Left lung (tissue), 4 donors: ENCODE measurements at regions not wholly inside any gene's neighbourhood (a gene's known extent, or its start where the extent isn't known, plus 50 kb on each side); places are given as distances from the start of the nearest gene placed in this dataset.

ENCODE experiments used
- ATAC-seq: fragments of 200-7000 bp; cut with Tn5 transposase; one replicate; pipeline ENCODE4 v1.9.1; 2020; ENCODE audit warnings: moderate library complexity
- DNase-seq, 4 donors: peaks; one replicate each; pipeline ENCODE4 v3.0.0-alpha.2; 2013 to 2020
- H3K27ac ChIP-seq, 2 donors: fragments of 200-600 bp; sonication (generic) in 1 of 2; one replicate each; pipeline versions ENCODE4 v1.5.0 to v1.8.0; 2020 to 2021
- H3K27me3 ChIP-seq, 2 donors: fragments of 200-600 bp; sonication (generic) in 1 of 2; one replicate each; pipeline versions ENCODE4 v1.5.0 to v1.8.0; 2020 to 2021
- H3K36me3 ChIP-seq, 2 donors: fragments of 200-600 bp; sonication (generic) in 1 of 2; one replicate each; pipeline versions ENCODE4 v1.5.0 to v1.8.0; 2020 to 2021
- H3K4me1 ChIP-seq, 2 donors: fragments of 200-600 bp; one replicate each; pipeline ENCODE4 v1.8.0; 2021
- H3K4me3 ChIP-seq, 2 donors: fragments of 200-600 bp; sonication (generic) in 1 of 2; one replicate each; pipeline versions ENCODE4 v1.5.0 to v1.8.0; 2020 to 2021; ENCODE audit warnings: mild to moderate bottlenecking in 1 of 2
- H3K9me3 ChIP-seq, 2 donors: fragments of 200-600 bp; sonication (generic) in 1 of 2; one replicate each; pipeline versions ENCODE4 v1.5.0 to v1.8.0; 2020 to 2021
- intact Hi-C, 2 donors: fragments of 100-400 bp; cut with DNase I; formaldehyde crosslinking; loops; one replicate each; pipeline versions ENCODE4 v1.11.2 to v1.14.2; 2022
- TF ChIP-seq, protein P1 (sequence below), 2 donors: fragments of 200-600 bp; sonication (generic) in 1 of 2; IDR thresholded peaks; one replicate each; pipeline versions ENCODE4 v1.5.0 to v1.8.0; 2021; ENCODE audit warnings: antibody characterized with exemption in 2 of 2
- donor health status: DM: no; HTN: yes; CAD: no.
- donor health status: DM: no; HTN: no; CAD: no.

- intact Hi-C loops, result no loop called here
- H3K4me3 ChIP-seq, result no peak overlapping the region
- no peaks in the 10 kb centered on the region for H3K4me1 ChIP-seq
- ATAC-seq, result no peak
- no peaks in the 10 kb centered on the region for H3K36me3 ChIP-seq
- no peak overlapping the region for H3K27ac ChIP-seq
- DNase-seq, result no peak
- no peaks in the 10 kb centered on the region for H3K27me3 ChIP-seq
- no peaks in the 10 kb centered on the region for H3K9me3 ChIP-seq
- TF ChIP-seq, protein P1, sequence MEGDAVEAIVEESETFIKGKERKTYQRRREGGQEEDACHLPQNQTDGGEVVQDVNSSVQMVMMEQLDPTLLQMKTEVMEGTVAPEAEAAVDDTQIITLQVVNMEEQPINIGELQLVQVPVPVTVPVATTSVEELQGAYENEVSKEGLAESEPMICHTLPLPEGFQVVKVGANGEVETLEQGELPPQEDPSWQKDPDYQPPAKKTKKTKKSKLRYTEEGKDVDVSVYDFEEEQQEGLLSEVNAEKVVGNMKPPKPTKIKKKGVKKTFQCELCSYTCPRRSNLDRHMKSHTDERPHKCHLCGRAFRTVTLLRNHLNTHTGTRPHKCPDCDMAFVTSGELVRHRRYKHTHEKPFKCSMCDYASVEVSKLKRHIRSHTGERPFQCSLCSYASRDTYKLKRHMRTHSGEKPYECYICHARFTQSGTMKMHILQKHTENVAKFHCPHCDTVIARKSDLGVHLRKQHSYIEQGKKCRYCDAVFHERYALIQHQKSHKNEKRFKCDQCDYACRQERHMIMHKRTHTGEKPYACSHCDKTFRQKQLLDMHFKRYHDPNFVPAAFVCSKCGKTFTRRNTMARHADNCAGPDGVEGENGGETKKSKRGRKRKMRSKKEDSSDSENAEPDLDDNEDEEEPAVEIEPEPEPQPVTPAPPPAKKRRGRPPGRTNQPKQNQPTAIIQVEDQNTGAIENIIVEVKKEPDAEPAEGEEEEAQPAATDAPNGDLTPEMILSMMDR (IDR thresholded peaks at IDR 0.05), result no peak
Observed at GRCh38 chr18:64330161-64330560, 181.3 kb upstream of the LINC00305 start.

DNA sequence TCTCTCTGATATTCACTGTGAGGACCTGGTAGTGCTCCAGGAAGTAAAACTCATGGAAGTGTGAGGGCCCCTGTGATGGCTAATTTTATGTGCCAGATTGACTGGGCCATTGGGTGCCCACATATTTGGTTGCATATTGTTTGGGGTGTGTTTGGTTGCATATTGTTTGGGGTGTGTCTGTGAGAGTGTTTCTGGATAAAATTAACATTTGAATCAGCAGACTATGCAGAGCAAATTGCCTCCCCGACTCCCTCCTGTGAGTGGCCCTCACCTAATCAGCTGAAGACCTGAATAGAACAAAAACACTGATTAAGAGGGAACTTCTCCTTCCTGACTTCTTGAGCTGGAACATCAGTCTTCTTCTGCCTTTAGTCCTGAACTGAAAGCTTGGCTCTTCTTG is 173.3 kb upstream of the LINC00305 start:
- DNase-seq (no peak), ATAC-seq (no peak)
- peaks cover 3 to 4% of the 10 kb centered on the region in 2 donors for H3K9me3 ChIP-seq
- intact Hi-C loops, result no loop called here
- TF ChIP-seq, protein P1 (IDR thresholded peaks at IDR 0.05), result no peak
- H3K4me1 ChIP-seq, result no peaks in the 10 kb centered on the region
- H3K4me3 ChIP-seq, result no peak overlapping the region
- no peaks in the 10 kb centered on the region for H3K36me3 ChIP-seq
- H3K27me3 ChIP-seq, result no peaks in the 10 kb centered on the region
- H3K27ac ChIP-seq, result no peak overlapping the region

- ATAC-seq, result no peak
- DNase-seq, result no peak
- TF ChIP-seq, protein P1 (IDR thresholded peaks at IDR 0.05), result no peak
- no peaks in the 10 kb centered on the region for H3K4me1 ChIP-seq
- no peaks in the 10 kb centered on the region for H3K36me3 ChIP-seq
- H3K4me3 ChIP-seq, result no peak overlapping the region
- H3K9me3 ChIP-seq, result peaks cover 4 to 17% of the 10 kb centered on the region in 2 donors
- intact Hi-C loops, result no loop called here
- H3K27ac ChIP-seq, result no peak overlapping the region
- H3K27me3 ChIP-seq, result no peaks in the 10 kb centered on the region
Observed at GRCh38 chr18:64318547-64318946, 169.7 kb upstream of the LINC00305 start.

- ATAC-seq (no peak), DNase-seq (no peak)
- TF ChIP-seq, protein P1 (IDR thresholded peaks at IDR 0.05), result no peak
- intact Hi-C loops, result no loop called here
- Histone ChIP-seq H3K9me3 (peaks cover 0 to 11% of the 10 kb centered on the region in 2 donors), H3K27me3 (no peaks in the 10 kb centered on the region), H3K36me3 (no peaks in the 10 kb centered on the region), H3K4me3 (no peak overlapping the region), H3K4me1 (no peaks in the 10 kb centered on the region), H3K27ac (no peak overlapping the region)
Observed at GRCh38 chr18:64311859-64312258, 163.0 kb upstream of the LINC00305 start.

DNA sequence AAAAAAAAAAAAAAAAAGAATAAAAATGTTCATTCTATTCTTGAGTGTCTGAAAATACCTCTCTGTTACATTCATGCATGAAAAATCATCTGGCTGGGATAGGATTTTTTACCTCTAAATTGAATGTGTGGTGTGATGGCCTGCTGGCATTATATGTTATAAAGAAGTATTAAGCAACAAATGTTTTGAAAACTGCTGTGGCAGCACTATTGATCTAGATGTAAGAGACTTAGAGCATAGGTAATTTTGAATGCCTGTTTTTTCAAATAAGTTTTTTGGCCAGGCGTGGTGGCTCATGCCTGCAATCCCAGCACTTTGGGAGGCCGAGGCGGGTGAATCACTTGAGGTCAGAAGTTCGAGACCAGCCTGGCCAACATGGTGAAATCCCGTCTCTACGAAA is 147.0 kb upstream of the LINC00305 start:
- no peak overlapping the region for H3K27ac ChIP-seq
- TF ChIP-seq, protein P1 (IDR thresholded peaks at IDR 0.05), result no peak

More for the DNA sequence above, 147.0 kb upstream of the LINC00305 start:
- intact Hi-C loops, result no loop called here
- DNase-seq (no peak), ATAC-seq (no peak)
- Histone ChIP-seq H3K4me3 (no peak overlapping the region), H3K27me3 (no peaks in the 10 kb centered on the region), H3K36me3 (no peaks in the 10 kb centered on the region), H3K9me3 (no peaks in the 10 kb centered on the region), H3K4me1 (no peaks in the 10 kb centered on the region)
